ENCODE measurements at regions not wholly inside any gene's neighbourhood (a gene's known extent, or its start where the extent isn't known, plus 50 kb on each side); places are given as distances from the start of the nearest gene placed in this dataset.

DNA sequence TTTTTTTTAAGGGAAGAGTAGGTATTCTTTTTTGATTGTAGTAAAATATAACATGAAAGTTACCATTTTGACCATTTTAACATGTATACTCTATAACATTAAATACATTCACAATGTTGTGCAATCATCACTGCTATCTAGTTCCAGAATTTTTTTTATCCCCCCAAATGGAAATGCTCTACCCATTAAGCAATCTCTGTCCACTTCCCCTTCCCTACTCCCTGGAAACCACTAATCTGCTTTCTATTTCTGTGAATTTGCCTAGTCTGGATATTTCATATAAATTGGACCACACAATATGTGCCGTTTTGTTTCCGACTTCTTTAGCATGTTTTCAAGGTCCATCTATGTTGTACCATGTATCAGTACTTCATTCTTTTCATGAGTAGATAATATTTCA is 429.5 kb downstream of the TLE1 start:
- TF ChIP-seq, protein P1, sequence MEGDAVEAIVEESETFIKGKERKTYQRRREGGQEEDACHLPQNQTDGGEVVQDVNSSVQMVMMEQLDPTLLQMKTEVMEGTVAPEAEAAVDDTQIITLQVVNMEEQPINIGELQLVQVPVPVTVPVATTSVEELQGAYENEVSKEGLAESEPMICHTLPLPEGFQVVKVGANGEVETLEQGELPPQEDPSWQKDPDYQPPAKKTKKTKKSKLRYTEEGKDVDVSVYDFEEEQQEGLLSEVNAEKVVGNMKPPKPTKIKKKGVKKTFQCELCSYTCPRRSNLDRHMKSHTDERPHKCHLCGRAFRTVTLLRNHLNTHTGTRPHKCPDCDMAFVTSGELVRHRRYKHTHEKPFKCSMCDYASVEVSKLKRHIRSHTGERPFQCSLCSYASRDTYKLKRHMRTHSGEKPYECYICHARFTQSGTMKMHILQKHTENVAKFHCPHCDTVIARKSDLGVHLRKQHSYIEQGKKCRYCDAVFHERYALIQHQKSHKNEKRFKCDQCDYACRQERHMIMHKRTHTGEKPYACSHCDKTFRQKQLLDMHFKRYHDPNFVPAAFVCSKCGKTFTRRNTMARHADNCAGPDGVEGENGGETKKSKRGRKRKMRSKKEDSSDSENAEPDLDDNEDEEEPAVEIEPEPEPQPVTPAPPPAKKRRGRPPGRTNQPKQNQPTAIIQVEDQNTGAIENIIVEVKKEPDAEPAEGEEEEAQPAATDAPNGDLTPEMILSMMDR (IDR thresholded peaks at IDR 0.05 in 4 of 5, conservative IDR thresholded peaks at IDR 0.05 in 1 of 5): no peak
- TF ChIP-seq POLR2A (IDR thresholded peaks at IDR 0.05): no peak
